Panc1 (cell line): ENCODE measurements at regions not wholly inside any gene's neighbourhood (a gene's known extent, or its start where the extent isn't known, plus 50 kb on each side); places are given as distances from the start of the nearest gene placed in this dataset.

Experiments
- CTCF ChIP-seq: fragments of 450-650 bp; IDR thresholded peaks from 2 replicates; pipeline ENCODE4 v1.5.1; 2017; ENCODE audit warnings: mild to moderate bottlenecking
- POLR2AphosphoS5 ChIP-seq: IDR thresholded peaks from 2 replicates; pipeline ENCODE4 v1.6.1; 2012; ENCODE audit warnings: mild to moderate bottlenecking, low read depth, low read length, moderate library complexity
- SIN3A ChIP-seq: IDR thresholded peaks from 2 replicates; pipeline ENCODE4 v1.6.1; 2012; ENCODE audit warnings: low read depth, mild to moderate bottlenecking, low read length, moderate library complexity, borderline replicate concordance; ENCODE audit not compliant: insufficient read depth

DNA sequence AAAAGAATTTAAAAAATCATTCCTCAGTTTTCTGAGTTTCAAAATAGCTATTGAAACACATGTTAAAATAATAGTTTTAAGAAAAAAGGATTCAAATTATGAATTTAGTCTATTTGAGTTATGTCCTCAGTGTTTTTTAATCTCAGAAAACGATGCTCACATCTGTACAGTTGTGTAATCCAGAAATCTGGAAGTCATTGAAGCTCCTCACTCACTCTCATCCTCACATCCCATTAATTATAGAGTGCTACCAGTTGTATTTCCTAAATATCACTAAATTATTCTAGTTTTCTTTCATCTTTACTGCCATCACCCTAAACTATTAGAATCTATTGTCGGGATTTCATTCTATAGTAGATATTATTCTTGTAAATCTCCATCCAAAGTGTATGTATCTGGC, 234.7 kb upstream of the RIMS1 start:
- TF ChIP-seq SIN3A = no peak
- TF ChIP-seq CTCF = no peak
- no peak for TF ChIP-seq POLR2AphosphoS5
